Activated T-cell treated with anti-CD3 and anti-CD28 coated beads, Interleukin-2, amount 50 U/mL, for 4 hours (primary cell): ENCODE measurements at regions not wholly inside any gene's neighbourhood (a gene's known extent, or its start where the extent isn't known, plus 50 kb on each side); places are given as distances from the start of the nearest gene placed in this dataset.
A peak's percentile ranks its signal among the peaks of the same experiment; 100 is the strongest.

Experiments used
- ATAC-seq, 2 donors: fragments of 200-7000 bp; cut with Tn5 transposase; one replicate each; pipeline ENCODE4 v1.10.0; 2021
- DNase-seq: peaks from one replicate; pipeline ENCODE4 v3.0.0-alpha.2; 2020
- H3K27me3 Mint-ChIP-seq: one replicate; pipeline ENCODE4 v1.8.0; 2021; ENCODE audit warnings: low read depth, mixed read lengths
- H3K36me3 Mint-ChIP-seq: one replicate; pipeline ENCODE4 v1.8.0; 2022; ENCODE audit warnings: mixed read lengths; ENCODE audit not compliant: insufficient read depth
- H3K4me1 Mint-ChIP-seq: one replicate; pipeline ENCODE4 v1.8.0; 2021; ENCODE audit warnings: low read depth, mixed read lengths
- H3K4me3 Mint-ChIP-seq: one replicate; pipeline ENCODE4 v1.8.0; 2021; ENCODE audit warnings: mild to moderate bottlenecking, moderate library complexity, mixed read lengths
- H3K9me3 Mint-ChIP-seq: one replicate; pipeline ENCODE4 v1.8.0; 2021; ENCODE audit warnings: mixed read lengths

- DNase-seq, result no peak
- Mint-ChIP-seq H3K9me3 (no peaks in the 10 kb centered on the region), H3K4me1 (peaks cover 14% of the 10 kb centered on the region), H3K27me3 (no peaks in the 10 kb centered on the region), H3K36me3 (no peaks in the 10 kb centered on the region), H3K4me3 (no peak overlapping the region)
- no peak for ATAC-seq
These were observed 80.4 kb upstream of the BCOR start for GRCh38 chrX:40177942-40178715.

- DNase-seq (no peak), ATAC-seq (no peak)
- H3K4me3 Mint-ChIP-seq, result peak overlapping the region; percentile 85
- H3K4me1 Mint-ChIP-seq, result peaks cover 18% of the 10 kb centered on the region
- no peaks in the 10 kb centered on the region for H3K9me3 Mint-ChIP-seq
- no peaks in the 10 kb centered on the region for H3K27me3 Mint-ChIP-seq
- no peaks in the 10 kb centered on the region for H3K36me3 Mint-ChIP-seq
These were observed 79.7 kb upstream of the BCOR start for GRCh38 chrX:40177489-40177888.

- Mint-ChIP-seq H3K9me3 (no peaks in the 10 kb centered on the region), H3K4me3 (peak overlapping the region; percentile 85), H3K27me3 (no peaks in the 10 kb centered on the region), H3K36me3 (no peaks in the 10 kb centered on the region), H3K4me1 (peaks cover 20% of the 10 kb centered on the region)
- DNase-seq (no peak), ATAC-seq (peak in 1 of 2 donors; percentile 18)
These were observed 79.3 kb upstream of the BCOR start for GRCh38 chrX:40177117-40177430.

- DNase-seq (peak; percentile 71), ATAC-seq (peak; percentile 34 to 42)
- H3K4me3 Mint-ChIP-seq, result peak overlapping the region; percentile 85
- no peaks in the 10 kb centered on the region for H3K9me3 Mint-ChIP-seq
- no peaks in the 10 kb centered on the region for H3K36me3 Mint-ChIP-seq
- peaks cover 22% of the 10 kb centered on the region for H3K4me1 Mint-ChIP-seq
- no peaks in the 10 kb centered on the region for H3K27me3 Mint-ChIP-seq
These were observed 78.8 kb upstream of the BCOR start for GRCh38 chrX:40176351-40177116.

GRCh38 chrX:40175511-40176350 lies 78.0 kb upstream of the BCOR start:
- Mint-ChIP-seq H3K9me3 (no peaks in the 10 kb centered on the region), H3K27me3 (no peaks in the 10 kb centered on the region), H3K4me1 (peaks cover 28% of the 10 kb centered on the region), H3K4me3 (peak overlapping the region; percentile 85), H3K36me3 (no peaks in the 10 kb centered on the region)
- ATAC-seq (peak; percentile 28 to 36), DNase-seq (peak; percentile 72)

GRCh38 chrX:40174854-40175510 lies 77.2 kb upstream of the BCOR start:
- peak overlapping the region; percentile 89 for H3K4me3 Mint-ChIP-seq
- H3K4me1 Mint-ChIP-seq, result peaks cover 34% of the 10 kb centered on the region
- H3K9me3 Mint-ChIP-seq, result no peaks in the 10 kb centered on the region
- H3K27me3 Mint-ChIP-seq, result no peaks in the 10 kb centered on the region
- ATAC-seq (peak; percentile 8 to 11), DNase-seq (peak; percentile 45)
- H3K36me3 Mint-ChIP-seq, result no peaks in the 10 kb centered on the region

- H3K4me3 Mint-ChIP-seq, result peak overlapping the region; percentile 89
- ATAC-seq, result peak; percentile 9 to 12
- H3K4me1 Mint-ChIP-seq, result peaks cover 39% of the 10 kb centered on the region
- H3K27me3 Mint-ChIP-seq, result no peaks in the 10 kb centered on the region
- DNase-seq, result peak; percentile 48
- no peaks in the 10 kb centered on the region for H3K36me3 Mint-ChIP-seq
- H3K9me3 Mint-ChIP-seq, result no peaks in the 10 kb centered on the region
These were observed 76.5 kb upstream of the BCOR start for GRCh38 chrX:40174001-40174853.

GRCh38 chrX:40173143-40174000 lies 75.6 kb upstream of the BCOR start:
- no peaks in the 10 kb centered on the region for H3K9me3 Mint-ChIP-seq
- no peaks in the 10 kb centered on the region for H3K27me3 Mint-ChIP-seq
- peaks cover 42% of the 10 kb centered on the region for H3K4me1 Mint-ChIP-seq
- ATAC-seq (no peak), DNase-seq (no peak)
- H3K4me3 Mint-ChIP-seq, result peak overlapping the region; percentile 89
- H3K36me3 Mint-ChIP-seq, result no peaks in the 10 kb centered on the region

GRCh38 chrX:40172401-40173142 lies 74.8 kb upstream of the BCOR start:
- no peak for ATAC-seq
- Mint-ChIP-seq H3K4me1 (peaks cover 44% of the 10 kb centered on the region), H3K9me3 (no peaks in the 10 kb centered on the region), H3K4me3 (peak overlapping the region; percentile 89), H3K27me3 (no peaks in the 10 kb centered on the region), H3K36me3 (no peaks in the 10 kb centered on the region)
- no peak for DNase-seq

- no peaks in the 10 kb centered on the region for H3K36me3 Mint-ChIP-seq
- H3K27me3 Mint-ChIP-seq, result no peaks in the 10 kb centered on the region
- H3K9me3 Mint-ChIP-seq, result no peaks in the 10 kb centered on the region
- H3K4me3 Mint-ChIP-seq, result peak overlapping the region; percentile 89
- ATAC-seq, result no peak
- peak; percentile 43 for DNase-seq
- H3K4me1 Mint-ChIP-seq, result peaks cover 48% of the 10 kb centered on the region
These were observed 74.0 kb upstream of the BCOR start for GRCh38 chrX:40171513-40172400.

- DNase-seq (no peak), ATAC-seq (no peak)
- Mint-ChIP-seq H3K27me3 (no peaks in the 10 kb centered on the region), H3K4me3 (peak overlapping the region; percentile 89), H3K9me3 (no peaks in the 10 kb centered on the region), H3K4me1 (peaks cover 55% of the 10 kb centered on the region), H3K36me3 (peaks cover 2% of the 10 kb centered on the region)
These were observed 73.2 kb upstream of the BCOR start for GRCh38 chrX:40170830-40171512.
